ENCODE measurements at regions not wholly inside any gene's neighbourhood (a gene's known extent, or its start where the extent isn't known, plus 50 kb on each side); places are given as distances from the start of the nearest gene placed in this dataset.
"Not testable (repeated sequence)": the region's sequence is repeated elsewhere in the genome, so short reads cannot be mapped to it uniquely, and the experiment has no call there.

- in situ Hi-C loops (cut with HindIII; ENCODE audit: low sequenced_read_pairs); DNase-seq (ENCODE audit: low spot score): not testable (repeated sequence)
Observed at GRCh38 chr1:867550-867949, 56.2 kb upstream of the SAMD11 start.

GRCh38 chr1:869499-870244, 54.1 kb upstream of the SAMD11 start:
- in situ Hi-C loops (cut with HindIII; ENCODE audit: low sequenced_read_pairs), result no loop called here
- peak; percentile 32 for DNase-seq (ENCODE audit: low spot score)
